ENCODE measurements at regions not wholly inside any gene's neighbourhood (a gene's known extent, or its start where the extent isn't known, plus 50 kb on each side); places are given as distances from the start of the nearest gene placed in this dataset.
"Not testable (repeated sequence)": the region's sequence is repeated elsewhere in the genome, so short reads cannot be mapped to it uniquely, and the experiment has no call there.

- no peak for DNase-seq
These were observed 104.6 kb downstream of the DIRAS3 start for GRCh38 chr1:67945733-67946374.

- no peak for DNase-seq
These were observed 108.2 kb downstream of the DIRAS3 start for GRCh38 chr1:67942274-67942673.

GRCh38 chr1:67941746-67942145 is 108.5 kb upstream of the GNG12 start:
- DNase-seq: no peak

GRCh38 chr1:67941155-67941554 is 107.9 kb upstream of the GNG12 start:
- no peak for DNase-seq

- DNase-seq: no peak
These were observed 106.7 kb upstream of the GNG12 start for GRCh38 chr1:67939942-67940341.

GRCh38 chr1:67939186-67939743 is 106.0 kb upstream of the GNG12 start:
- DNase-seq: no peak

- DNase-seq: no peak
These were observed 104.4 kb upstream of the GNG12 start for GRCh38 chr1:67937651-67938050.

GRCh38 chr1:67937010-67937409 is 103.7 kb upstream of the GNG12 start:
- no peak for DNase-seq

- no peak for DNase-seq
These were observed 102.3 kb upstream of the GNG12 start for GRCh38 chr1:67935560-67935959.

GRCh38 chr1:67931198-67931597 is 97.9 kb upstream of the GNG12 start:
- DNase-seq: no peak

GRCh38 chr1:67923074-67923473 is 89.8 kb upstream of the GNG12 start:
- no peak for DNase-seq

- DNase-seq: no peak
These were observed 88.6 kb upstream of the GNG12 start for GRCh38 chr1:67921725-67922489.

GRCh38 chr1:67919274-67920072 is 86.2 kb upstream of the GNG12 start:
- no peak for DNase-seq

- DNase-seq: no peak
These were observed 84.8 kb upstream of the GNG12 start for GRCh38 chr1:67918067-67918466.

GRCh38 chr1:67917006-67917405 is 83.7 kb upstream of the GNG12 start:
- DNase-seq: no peak

- DNase-seq: no peak
These were observed 83.0 kb upstream of the GNG12 start for GRCh38 chr1:67916140-67916886.

GRCh38 chr1:67909776-67910175 is 76.5 kb upstream of the GNG12 start:
- no peak for DNase-seq

- no peak for DNase-seq
These were observed 75.1 kb upstream of the GNG12 start for GRCh38 chr1:67908250-67908936.

- not testable (repeated sequence) for DNase-seq
These were observed 74.2 kb upstream of the GNG12 start for GRCh38 chr1:67907467-67907866.

- not testable (repeated sequence) for DNase-seq
These were observed 72.7 kb upstream of the GNG12 start for GRCh38 chr1:67906015-67906414.

- DNase-seq: not testable (repeated sequence)
These were observed 69.4 kb upstream of the GNG12 start for GRCh38 chr1:67902546-67903223.

Data from T1000 (cell line).